ENCODE measurements at regions not wholly inside any gene's neighbourhood (a gene's known extent, or its start where the extent isn't known, plus 50 kb on each side); places are given as distances from the start of the nearest gene placed in this dataset.

DNA sequence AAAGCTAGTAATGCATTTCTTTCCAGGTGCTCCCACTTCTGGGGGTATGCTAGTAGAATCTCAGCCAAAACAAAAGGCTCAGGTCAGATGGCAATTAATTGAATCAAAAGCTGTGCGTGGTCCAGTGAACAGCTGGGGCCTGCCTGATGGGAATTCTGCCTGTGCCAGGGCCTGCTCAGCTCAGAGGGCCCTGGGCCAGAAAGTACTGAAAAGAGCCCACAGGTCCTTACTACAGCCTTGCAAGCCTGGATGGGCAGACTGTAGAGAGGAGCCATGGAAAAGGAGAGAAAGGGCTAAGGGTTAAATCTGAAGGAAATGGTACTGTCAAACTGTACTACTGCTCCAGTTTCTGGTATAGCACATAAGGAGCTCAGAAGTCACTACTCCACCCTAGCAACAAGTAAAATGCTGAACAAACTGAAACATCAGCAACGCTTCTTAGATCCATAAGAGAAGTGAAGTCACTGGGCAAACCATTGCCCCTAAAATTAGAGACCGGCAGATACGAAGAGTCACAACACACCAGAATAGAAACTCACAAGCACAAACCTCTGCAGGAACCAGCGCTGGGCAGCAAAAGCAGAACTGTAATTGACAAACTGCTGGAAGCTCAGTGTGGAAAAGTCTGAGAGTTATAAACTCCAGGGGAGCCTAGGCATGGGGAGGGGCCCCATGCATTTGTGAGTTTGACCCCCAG is 121.1 kb upstream of the SYT6 start:
- no TSS peak for BruUV-seq (replicated peaks)
- DNase-seq (ENCODE audit: low spot score) = no peak
- H3K27me3 ChIP-seq (replicated peaks; ENCODE audit: insufficient read depth, low read depth, low read length, poor library complexity) = no peaks in the 10 kb centered on the region
- POLR2A ChIA-PET (ENCODE audit: low non-redundant PET) = no interaction called here
- no peaks in the 10 kb centered on the region for H3K9me3 ChIP-seq (ENCODE audit: low read depth, low read length, poor library complexity, severe bottlenecking)
- no peak overlapping the region for H3K4me3 ChIP-seq (ENCODE audit: low read depth, low read length, poor library complexity, severe bottlenecking)
- no peaks in the 10 kb centered on the region for H3K36me3 ChIP-seq (ENCODE audit: insufficient read depth, low read length, poor library complexity, severe bottlenecking)
- H3K27ac ChIP-seq (ENCODE audit: low read depth, low read length, poor library complexity, severe bottlenecking) = no peak overlapping the region
- TF ChIP-seq, protein P1, sequence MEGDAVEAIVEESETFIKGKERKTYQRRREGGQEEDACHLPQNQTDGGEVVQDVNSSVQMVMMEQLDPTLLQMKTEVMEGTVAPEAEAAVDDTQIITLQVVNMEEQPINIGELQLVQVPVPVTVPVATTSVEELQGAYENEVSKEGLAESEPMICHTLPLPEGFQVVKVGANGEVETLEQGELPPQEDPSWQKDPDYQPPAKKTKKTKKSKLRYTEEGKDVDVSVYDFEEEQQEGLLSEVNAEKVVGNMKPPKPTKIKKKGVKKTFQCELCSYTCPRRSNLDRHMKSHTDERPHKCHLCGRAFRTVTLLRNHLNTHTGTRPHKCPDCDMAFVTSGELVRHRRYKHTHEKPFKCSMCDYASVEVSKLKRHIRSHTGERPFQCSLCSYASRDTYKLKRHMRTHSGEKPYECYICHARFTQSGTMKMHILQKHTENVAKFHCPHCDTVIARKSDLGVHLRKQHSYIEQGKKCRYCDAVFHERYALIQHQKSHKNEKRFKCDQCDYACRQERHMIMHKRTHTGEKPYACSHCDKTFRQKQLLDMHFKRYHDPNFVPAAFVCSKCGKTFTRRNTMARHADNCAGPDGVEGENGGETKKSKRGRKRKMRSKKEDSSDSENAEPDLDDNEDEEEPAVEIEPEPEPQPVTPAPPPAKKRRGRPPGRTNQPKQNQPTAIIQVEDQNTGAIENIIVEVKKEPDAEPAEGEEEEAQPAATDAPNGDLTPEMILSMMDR (conservative IDR thresholded peaks at IDR 0.05; ENCODE audit: low read depth, low read length) = no peak
- TF ChIP-seq EZH2 (IDR thresholded peaks at IDR 0.05; ENCODE audit: borderline replicate concordance, low read depth, low read length, poor library complexity, severe bottlenecking) = no peak
- CTCF ChIA-PET = interaction anchor here (0.6 to 1.0 kb wide), 2 partner anchors 9 to 135 kb away, joined by 3 to 4 read pairs; no protein-coding TSS in a partner anchor
- intact Hi-C loops (cut with micrococcal nuclease; ENCODE audit: unreplicated experiment) = no loop called here
- H3K4me1 ChIP-seq (ENCODE audit: insufficient read depth, low read length, poor library complexity, severe bottlenecking) = no peaks in the 10 kb centered on the region

DNA sequence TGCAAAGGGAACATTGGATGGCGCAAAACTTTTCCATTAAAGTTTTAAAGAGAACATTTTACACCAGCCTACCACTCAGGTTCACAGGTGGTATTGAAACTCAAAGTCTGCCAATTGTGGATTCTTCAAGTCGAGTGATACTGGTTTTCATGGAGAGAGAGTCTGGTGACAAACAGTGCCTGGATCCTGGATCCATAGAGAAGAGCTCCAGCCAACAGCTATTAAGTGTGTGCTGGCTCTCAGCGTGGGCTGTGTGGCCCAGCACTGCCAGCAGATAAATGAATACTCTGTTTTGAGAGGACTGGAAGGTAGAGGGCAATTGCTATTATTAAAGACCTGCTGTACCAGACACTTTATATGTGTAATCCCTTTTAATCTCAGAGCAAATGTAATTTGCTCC is 118.9 kb upstream of the SYT6 start:
- H3K4me3 ChIP-seq (ENCODE audit: low read depth, low read length, poor library complexity, severe bottlenecking) = no peak overlapping the region
- POLR2A ChIA-PET (ENCODE audit: low non-redundant PET) = no interaction called here
- no peak for DNase-seq (ENCODE audit: low spot score)
- no peaks in the 10 kb centered on the region for H3K36me3 ChIP-seq (ENCODE audit: insufficient read depth, low read length, poor library complexity, severe bottlenecking)
- H3K27me3 ChIP-seq (replicated peaks; ENCODE audit: insufficient read depth, low read depth, low read length, poor library complexity) = no peaks in the 10 kb centered on the region
- H3K27ac ChIP-seq (ENCODE audit: low read depth, low read length, poor library complexity, severe bottlenecking) = no peak overlapping the region
- BruUV-seq (replicated peaks) = no TSS peak
- intact Hi-C loops (cut with micrococcal nuclease; ENCODE audit: unreplicated experiment) = no loop called here
- TF ChIP-seq, protein P1 (conservative IDR thresholded peaks at IDR 0.05; ENCODE audit: low read depth, low read length) = no peak
- TF ChIP-seq EZH2 (IDR thresholded peaks at IDR 0.05; ENCODE audit: borderline replicate concordance, low read depth, low read length, poor library complexity, severe bottlenecking) = no peak
- H3K9me3 ChIP-seq (ENCODE audit: low read depth, low read length, poor library complexity, severe bottlenecking) = no peaks in the 10 kb centered on the region
- no peaks in the 10 kb centered on the region for H3K4me1 ChIP-seq (ENCODE audit: insufficient read depth, low read length, poor library complexity, severe bottlenecking)
- CTCF ChIA-PET = no interaction called here

DNA sequence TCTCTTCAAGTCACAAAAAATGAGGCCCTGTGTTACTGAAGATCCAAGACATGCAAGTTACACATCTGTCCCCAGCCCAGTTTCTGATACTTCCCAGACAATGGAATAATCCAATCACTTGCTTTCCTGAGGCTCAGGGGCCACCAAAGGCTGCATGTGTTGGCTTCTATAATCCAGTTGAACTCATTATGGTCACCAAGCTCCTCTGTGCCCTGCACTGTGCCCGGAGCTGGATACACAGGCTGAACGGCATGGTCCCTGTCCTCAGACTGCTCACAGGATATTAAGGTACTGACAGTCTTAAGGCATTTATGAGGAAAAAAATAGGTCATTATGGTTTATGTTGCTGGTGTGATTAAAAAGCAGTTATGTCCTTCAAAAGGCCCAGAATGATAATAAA is 117.0 kb upstream of the SYT6 start:
- BruUV-seq (replicated peaks) = no TSS peak
- no peaks in the 10 kb centered on the region for H3K27me3 ChIP-seq (replicated peaks; ENCODE audit: insufficient read depth, low read depth, low read length, poor library complexity)
- H3K4me1 ChIP-seq (ENCODE audit: insufficient read depth, low read length, poor library complexity, severe bottlenecking) = no peaks in the 10 kb centered on the region
- H3K36me3 ChIP-seq (ENCODE audit: insufficient read depth, low read length, poor library complexity, severe bottlenecking) = no peaks in the 10 kb centered on the region
- no peaks in the 10 kb centered on the region for H3K9me3 ChIP-seq (ENCODE audit: low read depth, low read length, poor library complexity, severe bottlenecking)
- no peak for TF ChIP-seq EZH2 (IDR thresholded peaks at IDR 0.05; ENCODE audit: borderline replicate concordance, low read depth, low read length, poor library complexity, severe bottlenecking)
- TF ChIP-seq, protein P1 (conservative IDR thresholded peaks at IDR 0.05; ENCODE audit: low read depth, low read length) = no peak
- no peak for DNase-seq (ENCODE audit: low spot score)
- no peak overlapping the region for H3K4me3 ChIP-seq (ENCODE audit: low read depth, low read length, poor library complexity, severe bottlenecking)
- intact Hi-C loops (cut with micrococcal nuclease; ENCODE audit: unreplicated experiment) = no loop called here
- CTCF ChIA-PET = no interaction called here
- POLR2A ChIA-PET (ENCODE audit: low non-redundant PET) = no interaction called here
- H3K27ac ChIP-seq (ENCODE audit: low read depth, low read length, poor library complexity, severe bottlenecking) = no peak overlapping the region
